Activated CD4-positive, alpha-beta T cell treated with anti-CD3 and anti-CD28 coated beads, Interleukin-2, amount 50 U/mL, for 48 hours (primary cell): ENCODE measurements at regions not wholly inside any gene's neighbourhood (a gene's known extent, or its start where the extent isn't known, plus 50 kb on each side); places are given as distances from the start of the nearest gene placed in this dataset.

Experiments used
- DNase-seq, 2 experiments: peaks; one replicate each; pipeline ENCODE4 v3.0.0-alpha.2; 2020

GRCh38 chr1:38246955-38247952 lies 200.7 kb upstream of the POU3F1 start:
- DNase-seq: no peak

GRCh38 chr1:38244218-38244845 lies 197.7 kb upstream of the POU3F1 start:
- no peak for DNase-seq

- peak in 1 of 2 experiments; percentile 3 for DNase-seq
Observed at GRCh38 chr1:38243106-38243505, 196.5 kb upstream of the POU3F1 start.

GRCh38 chr1:38242506-38242905 lies 195.9 kb upstream of the POU3F1 start:
- no peak for DNase-seq

GRCh38 chr1:38241594-38242334 lies 195.2 kb upstream of the POU3F1 start:
- no peak for DNase-seq

GRCh38 chr1:38240618-38241017 lies 194.0 kb upstream of the POU3F1 start:
- no peak for DNase-seq

GRCh38 chr1:38239258-38239835 lies 192.8 kb upstream of the POU3F1 start:
- DNase-seq: no peak

GRCh38 chr1:38238294-38238693 lies 191.7 kb upstream of the POU3F1 start:
- DNase-seq: no peak

- DNase-seq: no peak
Observed at GRCh38 chr1:38235705-38236104, 189.1 kb upstream of the POU3F1 start.

- no peak for DNase-seq
Observed at GRCh38 chr1:38231941-38232340, 185.3 kb upstream of the POU3F1 start.

GRCh38 chr1:38228718-38229117 lies 182.1 kb upstream of the POU3F1 start:
- DNase-seq: no peak

- no peak for DNase-seq
Observed at GRCh38 chr1:38225745-38226144, 179.2 kb upstream of the POU3F1 start.

- no peak for DNase-seq
Observed at GRCh38 chr1:38223391-38223790, 176.8 kb upstream of the POU3F1 start.

- no peak for DNase-seq
Observed at GRCh38 chr1:38222891-38223290, 176.3 kb upstream of the POU3F1 start.

GRCh38 chr1:38221006-38221649 lies 174.5 kb upstream of the POU3F1 start:
- no peak for DNase-seq

- no peak for DNase-seq
Observed at GRCh38 chr1:38217316-38217715, 170.7 kb upstream of the POU3F1 start.

- DNase-seq: no peak
Observed at GRCh38 chr1:38213646-38214434, 167.2 kb upstream of the POU3F1 start.

- no peak for DNase-seq
Observed at GRCh38 chr1:38210895-38211177, 164.2 kb upstream of the POU3F1 start.

GRCh38 chr1:38210021-38210894 lies 163.7 kb upstream of the POU3F1 start:
- DNase-seq: no peak

- no peak for DNase-seq
Observed at GRCh38 chr1:38208716-38209632, 162.4 kb upstream of the POU3F1 start.
